GM13977 (cell line): ENCODE measurements at regions not wholly inside any gene's neighbourhood (a gene's known extent, or its start where the extent isn't known, plus 50 kb on each side); places are given as distances from the start of the nearest gene placed in this dataset.

Experiments used
- DNase-seq: peaks from one replicate; pipeline ENCODE4 v3.0.0; 2012; ENCODE audit warnings: low spot score
- in situ Hi-C: fragments of 300-500 bp; cut with MboI; formaldehyde crosslinking; loops from one replicate; pipeline ENCODE4 v1.12.0; 2022; ENCODE audit warnings: low sequenced_read_pairs, low pct_unique_long_range_greater_than_20kb, mixed read lengths, inconsistent platforms; ENCODE audit not compliant: unreplicated experiment
- TF ChIP-seq, protein P1 (sequence below): IDR thresholded peaks from 2 replicates; pipeline ENCODE4 v1.5.1; 2012; ENCODE audit warnings: mild to moderate bottlenecking, control low read depth; ENCODE audit not compliant: insufficient read depth; ENCODE audit errors: extremely low read depth, missing control alignments

DNA sequence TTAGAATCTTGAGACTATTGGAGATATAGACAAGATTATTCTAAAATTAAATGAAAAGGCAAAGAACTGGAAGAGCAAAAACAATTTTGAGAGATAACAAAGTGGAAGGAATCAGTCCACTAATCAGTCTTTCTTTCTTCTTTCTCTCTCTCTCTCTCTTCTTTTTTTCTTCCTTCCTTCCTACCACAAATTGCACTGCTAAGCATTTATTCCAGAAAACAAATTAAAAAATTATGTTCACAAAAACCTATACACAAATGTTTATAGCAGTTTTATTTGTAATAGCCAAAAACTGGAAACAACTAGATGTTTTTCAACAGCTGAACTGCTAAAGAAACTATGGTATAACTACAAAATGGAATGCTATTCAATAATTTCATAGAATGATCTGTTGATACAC is 291.9 kb upstream of the FTMT start:
- TF ChIP-seq, protein P1, sequence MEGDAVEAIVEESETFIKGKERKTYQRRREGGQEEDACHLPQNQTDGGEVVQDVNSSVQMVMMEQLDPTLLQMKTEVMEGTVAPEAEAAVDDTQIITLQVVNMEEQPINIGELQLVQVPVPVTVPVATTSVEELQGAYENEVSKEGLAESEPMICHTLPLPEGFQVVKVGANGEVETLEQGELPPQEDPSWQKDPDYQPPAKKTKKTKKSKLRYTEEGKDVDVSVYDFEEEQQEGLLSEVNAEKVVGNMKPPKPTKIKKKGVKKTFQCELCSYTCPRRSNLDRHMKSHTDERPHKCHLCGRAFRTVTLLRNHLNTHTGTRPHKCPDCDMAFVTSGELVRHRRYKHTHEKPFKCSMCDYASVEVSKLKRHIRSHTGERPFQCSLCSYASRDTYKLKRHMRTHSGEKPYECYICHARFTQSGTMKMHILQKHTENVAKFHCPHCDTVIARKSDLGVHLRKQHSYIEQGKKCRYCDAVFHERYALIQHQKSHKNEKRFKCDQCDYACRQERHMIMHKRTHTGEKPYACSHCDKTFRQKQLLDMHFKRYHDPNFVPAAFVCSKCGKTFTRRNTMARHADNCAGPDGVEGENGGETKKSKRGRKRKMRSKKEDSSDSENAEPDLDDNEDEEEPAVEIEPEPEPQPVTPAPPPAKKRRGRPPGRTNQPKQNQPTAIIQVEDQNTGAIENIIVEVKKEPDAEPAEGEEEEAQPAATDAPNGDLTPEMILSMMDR: no peak
- DNase-seq: no peak
- in situ Hi-C loops: no loop called here

DNA sequence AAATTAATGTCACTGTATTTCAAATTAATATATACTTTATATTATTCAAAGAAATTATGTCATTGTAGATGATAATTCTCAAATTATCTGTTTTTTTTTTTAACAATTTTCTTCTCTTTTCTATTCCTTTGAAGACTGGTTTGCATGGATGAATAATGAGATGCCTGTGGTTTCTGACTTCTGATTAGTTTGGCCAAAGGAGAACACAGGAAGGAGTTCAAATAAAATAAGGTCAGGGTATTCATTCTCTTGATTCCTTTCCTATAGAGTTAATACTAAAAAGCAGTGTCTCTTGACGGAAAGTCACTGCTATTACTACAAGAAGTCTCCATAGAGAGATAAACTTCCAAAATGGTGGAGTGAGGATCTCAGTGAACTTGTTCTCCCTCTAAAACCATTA is 279.6 kb upstream of the FTMT start:
- TF ChIP-seq, protein P1: no peak
- DNase-seq: no peak
- in situ Hi-C loops: no loop called here

DNA sequence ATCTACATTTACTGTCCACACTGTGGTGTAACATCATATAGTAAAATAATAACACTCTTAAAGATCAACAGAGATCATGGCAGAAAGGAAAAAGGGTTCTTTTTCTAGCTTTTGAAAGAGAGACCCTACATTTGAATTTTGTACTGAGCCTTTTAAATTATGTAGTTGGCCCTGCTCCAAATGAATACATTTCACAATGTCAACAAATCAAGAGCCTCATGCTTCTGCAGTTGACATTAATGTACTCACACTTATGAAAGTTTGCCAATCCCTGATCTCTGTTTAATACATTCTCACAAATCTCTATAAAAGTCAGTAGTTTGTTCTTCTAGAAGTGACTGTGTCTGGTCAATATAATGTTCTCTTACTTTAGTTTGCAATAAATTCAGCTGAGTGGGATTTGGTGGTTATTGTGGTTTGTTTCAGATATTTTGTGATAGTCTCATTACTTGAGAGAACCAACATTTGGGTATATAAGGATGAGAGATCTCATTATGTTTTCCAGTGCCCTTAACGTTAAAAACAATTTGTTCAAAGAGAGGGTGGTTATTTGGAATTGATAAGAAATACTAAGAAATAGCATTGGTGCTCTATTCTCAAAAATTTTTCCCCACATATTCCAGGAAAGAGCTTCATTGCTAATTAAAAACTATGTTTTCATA is 277.8 kb upstream of the FTMT start:
- DNase-seq: no peak
- TF ChIP-seq, protein P1: no peak
- in situ Hi-C loops: no loop called here

DNA sequence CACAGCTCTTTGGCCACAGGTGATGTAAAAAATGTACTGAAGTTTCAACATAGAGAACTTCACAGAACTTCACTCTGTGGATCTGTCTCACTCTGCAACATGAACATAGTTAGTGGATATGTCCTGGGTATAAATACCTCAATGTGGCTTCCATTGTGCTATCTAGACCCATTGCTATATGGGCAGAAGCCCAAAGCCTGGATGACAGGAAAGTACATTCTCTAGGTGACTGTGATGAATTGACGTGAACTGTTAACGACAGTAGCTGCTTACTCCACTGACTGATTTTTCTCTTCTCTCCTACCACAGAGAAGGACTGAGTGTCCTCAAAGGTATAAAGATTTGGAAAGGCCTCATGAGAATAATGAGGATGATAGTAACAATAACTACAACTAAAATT is 270.1 kb upstream of the FTMT start:
- TF ChIP-seq, protein P1: no peak
- no peak for DNase-seq
- in situ Hi-C loops: no loop called here

DNA sequence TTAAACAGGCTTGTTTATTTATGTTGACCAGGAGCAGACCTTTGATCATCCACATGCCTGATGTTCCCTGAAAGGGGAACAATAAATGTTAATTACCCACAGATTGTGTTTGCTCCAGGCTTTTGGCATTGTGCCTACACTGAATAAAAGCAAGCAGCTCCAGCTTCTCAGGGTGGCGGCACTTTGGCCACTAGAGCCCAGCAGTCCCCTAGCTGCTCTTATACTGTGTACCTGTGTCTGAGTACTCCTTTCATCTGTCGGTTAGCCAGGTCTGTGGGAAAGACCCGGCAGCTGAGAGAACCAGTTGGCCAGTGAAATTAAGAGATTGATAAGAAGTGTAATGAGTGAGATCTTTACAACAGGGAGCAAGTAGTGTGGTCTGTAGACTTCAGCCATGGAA is 254.8 kb upstream of the FTMT start:
- in situ Hi-C loops: no loop called here
- no peak for DNase-seq
- TF ChIP-seq, protein P1: no peak

DNA sequence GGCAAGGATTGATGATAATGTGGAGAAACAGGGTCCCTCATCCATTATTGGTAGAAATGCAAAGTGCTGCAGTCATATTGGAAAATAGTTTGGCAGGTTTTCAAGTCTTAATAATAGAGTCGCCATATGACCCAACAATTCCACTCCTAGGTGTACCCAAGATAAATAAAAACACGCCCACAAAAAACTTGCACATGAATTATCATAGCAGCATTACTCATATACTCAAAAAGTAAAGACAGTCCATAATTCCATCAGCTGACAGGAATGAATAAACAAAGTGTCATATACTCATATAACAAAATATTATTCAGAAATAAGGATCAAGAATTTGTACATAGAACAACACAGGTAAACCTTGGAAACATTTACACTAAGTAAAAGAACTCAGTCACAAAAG is 242.9 kb upstream of the FTMT start:
- in situ Hi-C loops: no loop called here
- DNase-seq: no peak
- TF ChIP-seq, protein P1: no peak
